Coronary artery (tissue), 2 donors: ENCODE measurements at regions not wholly inside any gene's neighbourhood (a gene's known extent, or its start where the extent isn't known, plus 50 kb on each side); places are given as distances from the start of the nearest gene placed in this dataset.

ENCODE experiments used
- DNase-seq: peaks from one replicate; pipeline ENCODE4 v3.0.0-alpha.2; 2017; ENCODE audit warnings: low spot score
- H3K27ac ChIP-seq, 2 donors: fragments of 200-600 bp; sonication (generic); one replicate each; pipeline ENCODE4 v1.5.1; 2016 to 2019
- H3K4me3 ChIP-seq: fragments of 200-600 bp; sonication (generic); 2 replicates; pipeline ENCODE4 v1.5.1; 2016; ENCODE audit warnings: mild to moderate bottlenecking, moderate library complexity
- CTCF ChIP-seq: fragments of 200-600 bp; sonication (generic); IDR thresholded peaks from one replicate; pipeline ENCODE4 v1.5.1; 2019; ENCODE audit warnings: antibody characterized with exemption

DNA sequence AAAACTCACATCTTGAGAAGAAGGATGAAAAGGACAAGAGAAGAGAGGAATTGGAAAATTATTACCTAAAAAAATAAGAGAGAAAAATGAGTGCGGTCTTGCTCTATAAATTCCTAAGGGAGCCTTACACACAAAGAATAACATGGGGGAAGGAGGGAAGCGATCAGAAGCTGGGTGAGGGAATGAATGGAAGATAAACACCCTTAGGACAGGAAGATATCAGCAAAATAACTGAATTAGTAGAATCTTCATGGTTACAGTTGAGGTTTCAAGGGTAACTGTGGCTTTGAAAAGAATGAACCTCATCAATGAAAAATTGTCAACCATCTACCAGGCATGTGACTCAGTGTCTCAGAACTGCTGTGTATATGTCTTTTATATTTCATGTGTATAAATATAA is 192.5 kb upstream of the FOXD3 start:
- Histone ChIP-seq H3K27ac (no peak overlapping the region), H3K4me3 (no peak overlapping the region)
- no peak for TF ChIP-seq CTCF
- no peak for DNase-seq

GRCh38 chr1:63134501-63135173 is 187.7 kb upstream of the FOXD3 start:
- no peak overlapping the region for H3K27ac ChIP-seq
- H3K4me3 ChIP-seq, result no peak overlapping the region
- no peak for TF ChIP-seq CTCF
- no peak for DNase-seq

GRCh38 chr1:63135174-63135512 is 187.2 kb upstream of the FOXD3 start:
- no peak overlapping the region for H3K4me3 ChIP-seq
- no peak for TF ChIP-seq CTCF
- DNase-seq, result no peak
- no peak overlapping the region for H3K27ac ChIP-seq

DNA sequence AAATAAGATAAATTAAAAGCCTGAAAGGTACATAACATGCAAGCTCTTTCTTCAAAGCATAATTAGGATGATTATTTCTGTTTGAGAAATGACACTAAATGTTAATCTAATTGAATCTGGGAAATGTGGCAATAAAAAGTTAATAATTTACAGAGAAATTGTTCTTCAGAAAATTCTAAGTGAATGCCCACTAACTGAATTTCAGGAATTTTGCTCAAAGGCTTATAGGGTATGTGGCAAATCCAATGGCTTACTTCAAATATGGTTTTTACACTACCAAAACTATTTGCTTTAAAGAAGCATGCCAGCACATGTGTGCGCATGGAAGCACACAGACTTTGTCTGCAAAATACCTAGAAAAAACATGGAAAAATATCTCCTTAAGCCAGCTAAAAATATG is 186.6 kb upstream of the FOXD3 start:
- no peak overlapping the region for H3K27ac ChIP-seq
- TF ChIP-seq CTCF, result no peak

GRCh38 chr1:63142001-63142400 is 180.4 kb upstream of the FOXD3 start:
- Histone ChIP-seq H3K27ac (no peak overlapping the region), H3K4me3 (no peak overlapping the region)
- DNase-seq, result no peak
- TF ChIP-seq CTCF, result no peak

More for the DNA sequence above, 186.6 kb upstream of the FOXD3 start:
- DNase-seq, result no peak
- no peak overlapping the region for H3K4me3 ChIP-seq

GRCh38 chr1:63143482-63143881 is 178.9 kb upstream of the FOXD3 start:
- DNase-seq, result no peak
- no peak overlapping the region for H3K27ac ChIP-seq
- TF ChIP-seq CTCF, result no peak
- H3K4me3 ChIP-seq, result no peak overlapping the region

GRCh38 chr1:63147783-63148182 is 174.6 kb upstream of the FOXD3 start:
- Histone ChIP-seq H3K4me3 (no peak overlapping the region), H3K27ac (no peak overlapping the region)
- DNase-seq, result no peak
- no peak for TF ChIP-seq CTCF
